ENCODE measurements at regions not wholly inside any gene's neighbourhood (a gene's known extent, or its start where the extent isn't known, plus 50 kb on each side); places are given as distances from the start of the nearest gene placed in this dataset.

GRCh38 chr4:56757821-56758411, 63.6 kb downstream of the SPINK2 start:
- DNase-seq = peak; percentile 64

GRCh38 chr4:56757261-56757746, 64.2 kb downstream of the SPINK2 start:
- no peak for DNase-seq

GRCh38 chr4:56755901-56756300, 65.6 kb downstream of the SPINK2 start:
- DNase-seq = no peak

GRCh38 chr4:56752985-56753384, 68.5 kb downstream of the SPINK2 start:
- no peak for DNase-seq

- no peak for DNase-seq
These were observed 69.1 kb upstream of the HOPX start for GRCh38 chr4:56750231-56750630.

- peak; percentile 59 for DNase-seq
These were observed 67.2 kb upstream of the HOPX start for GRCh38 chr4:56748271-56748670.

GRCh38 chr4:56746639-56747038, 65.5 kb upstream of the HOPX start:
- no peak for DNase-seq

GRCh38 chr4:56745042-56745441, 63.9 kb upstream of the HOPX start:
- DNase-seq = no peak

- no peak for DNase-seq
These were observed 62.9 kb upstream of the HOPX start for GRCh38 chr4:56744030-56744429.

- DNase-seq = no peak
These were observed 62.5 kb upstream of the HOPX start for GRCh38 chr4:56743550-56743949.

GRCh38 chr4:56742080-56742871, 61.2 kb upstream of the HOPX start:
- no peak for DNase-seq

GRCh38 chr4:56741595-56741994, 60.5 kb upstream of the HOPX start:
- no peak for DNase-seq

GRCh38 chr4:56739066-56739777, 58.1 kb upstream of the HOPX start:
- peak; percentile 15 for DNase-seq

- DNase-seq = no peak
These were observed 56.6 kb upstream of the HOPX start for GRCh38 chr4:56737666-56738065.

GRCh38 chr4:56733352-56733751, 52.3 kb upstream of the HOPX start:
- no peak for DNase-seq

GRCh38 chr4:56732301-56732700, 51.2 kb upstream of the HOPX start:
- no peak for DNase-seq

GRCh38 chr4:56731857-56732256, 50.8 kb upstream of the HOPX start:
- DNase-seq = peak; percentile 67
